ENCODE measurements at regions not wholly inside any gene's neighbourhood (a gene's known extent, or its start where the extent isn't known, plus 50 kb on each side); places are given as distances from the start of the nearest gene placed in this dataset.

DNA sequence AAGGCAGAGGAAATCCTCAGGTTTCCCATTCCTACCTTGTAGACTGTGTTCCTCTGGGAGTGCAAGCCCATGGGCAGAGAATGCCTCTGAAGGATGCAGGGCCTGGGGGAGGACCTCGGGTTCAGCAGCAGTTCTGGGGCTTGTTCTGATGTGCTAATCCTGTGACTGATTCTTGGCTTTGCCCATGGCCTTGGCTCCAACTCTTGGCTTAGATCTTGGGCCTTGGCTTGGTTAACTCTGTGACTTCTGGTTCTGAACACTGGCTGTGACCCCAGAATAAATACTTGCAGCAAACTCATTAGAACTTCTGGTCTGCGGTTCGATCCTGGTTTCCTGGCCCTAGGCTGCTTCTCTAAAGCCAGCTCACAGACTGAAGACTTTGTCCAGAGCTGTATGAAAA, 366.9 kb upstream of the ZEB2 start:
- DNase-seq: no peak
- Histone ChIP-seq H2BK12ac (ENCODE audit: insufficient read length, low read depth, low read length) (peak overlapping the region; percentile 88), H3K23ac (ENCODE audit: insufficient read length, low read depth, low read length) (no peak overlapping the region), H3K27me3 (ENCODE audit: insufficient read depth, low read length) (no peaks in the 10 kb centered on the region), H3K9ac (ENCODE audit: extremely low read depth, insufficient read length, low read length) (no peak overlapping the region), H3K23me2 (ENCODE audit: insufficient read length, low read depth, low read length, poor library complexity, severe bottlenecking) (no peaks in the 10 kb centered on the region), H2BK5ac (ENCODE audit: insufficient read length, low read length) (no peak overlapping the region), H3T11ph (ENCODE audit: low read length) (no peak overlapping the region), H3K18ac (ENCODE audit: insufficient read length, low read depth, low read length) (no peak overlapping the region), H2BK15ac (ENCODE audit: low read depth, low read length) (no peak overlapping the region), H2BK120ac (ENCODE audit: low read depth, low read length, poor library complexity, severe bottlenecking) (no peak overlapping the region), H3K9me3 (ENCODE audit: control insufficient read depth, low read depth, low read length) (no peaks in the 10 kb centered on the region), H2AFZ (ENCODE audit: low read length) (no peak overlapping the region), H4K5ac (ENCODE audit: insufficient read length, low read depth, low read length) (no peak overlapping the region), H3K79me1 (ENCODE audit: insufficient read depth, low read depth, low read length, poor library complexity, severe bottlenecking) (no peaks in the 10 kb centered on the region), H2AK5ac (ENCODE audit: insufficient read length, low read length) (no peak overlapping the region), H3K27ac (ENCODE audit: insufficient read length, low read depth, low read length) (no peak overlapping the region), H3K14ac (ENCODE audit: insufficient read depth, low read length) (no peak overlapping the region), H3K4me2 (ENCODE audit: insufficient read depth, insufficient read length, low read length) (no peak overlapping the region), H3K79me2 (ENCODE audit: insufficient read depth, low read length) (no peaks in the 10 kb centered on the region), H3K4me1 (ENCODE audit: insufficient read depth, low read length) (peaks cover 4% of the 10 kb centered on the region), H2BK20ac (ENCODE audit: low read depth, low read length, poor library complexity, severe bottlenecking) (no peak overlapping the region), H3K4ac (ENCODE audit: low read depth, low read length) (no peak overlapping the region), H4K20me1 (ENCODE audit: control insufficient read depth, insufficient read depth, insufficient read length) (no peaks in the 10 kb centered on the region), H4K91ac (ENCODE audit: insufficient read length, low read depth, low read length) (no peak overlapping the region), H3K56ac (ENCODE audit: insufficient read length, low read depth, low read length) (no peak overlapping the region), H4K8ac (replicated peaks; ENCODE audit: insufficient read length, low read depth, low read length) (no peak overlapping the region)
- WGBS (ENCODE audit: extremely low coverage, insufficient read length, low lambda C conversion rate): no CpG with 5 or more reads among the region's 3 CpGs
- Mint-ChIP-seq H3K36me3 (ENCODE audit: insufficient read depth in 1 of 3, low read depth in 3 of 3) (peaks cover 0 to 7% (median 0%) of the 10 kb centered on the region in 3 experiments; a peak in 3 of 7 replicates), H3K4me3 (no peak overlapping the region), H3K27ac (peak overlapping the region in 1 of 3 experiments; percentile 86; a peak in 1 of 7 replicates), H3K9me3 (peaks cover 4 to 5% of the 10 kb centered on the region in 2 experiments; a peak in 2 of 5 replicates), H3K27me3 (ENCODE audit: low read depth) (no peaks in the 10 kb centered on the region), H3K4me1 (peaks cover 2 to 3% of the 10 kb centered on the region in 2 experiments)
- TF ChIP-seq CTCF (conservative IDR thresholded peaks at IDR 0.05): no peak
